K562 (cell line): ENCODE measurements at regions not wholly inside any gene's neighbourhood (a gene's known extent, or its start where the extent isn't known, plus 50 kb on each side); places are given as distances from the start of the nearest gene placed in this dataset.

Experiments used
- ATAC-seq: fragments of 200-7000 bp; cut with Tn5 transposase; 3 replicates; pipeline ENCODE4 v1.9.1; 2020; ENCODE audit warnings: moderate library complexity
- BruUV-seq: library from RNA; stranded (reverse); fragments of 400-500 nt; replicated peaks from 2 replicates; lab custom pipeline; 2021; lab: Mats Ljungman, UMichigan
- CTCF ChIA-PET: fragments of 300-600 bp; formaldehyde crosslinking; extraction: SDS; loops from one replicate; lab custom pipeline; 2021; ENCODE audit warnings: low intra/inter-chr PET ratio; lab: Yijun Ruan, JAX
- POLR2A ChIA-PET: fragments of 300-600, 350-650 bp; sonication (Branson Sonifier 250); formaldehyde crosslinking; extraction: SDS; loops from one replicate; lab custom pipeline; 2021; ENCODE audit warnings: antibody characterized with exemption, inconsistent platforms; lab: Yijun Ruan, JAX
- DNase-seq, 4 experiments: peaks; one replicate each; pipeline versions ENCODE4 v3.0.0 to v3.0.0-alpha.2; 2011 to 2018; ENCODE audit warnings: low spot score in 3 of 4, mixed read lengths in 3 of 4; ENCODE audit errors: extremely low read depth in 1 of 4
- FAIRE-seq: peaks from 2 replicates; lab custom pipeline; 2011; peaks lifted over from hg19 to GRCh38; lab: Jason Lieb, UNC
- H2AFZ ChIP-seq: 2 replicates; pipeline ENCODE4 v1.6.0; 2011; ENCODE audit warnings: low read depth, low read length, control low read depth, inconsistent platforms
- H3K27ac ChIP-seq: fragments of 200-600 bp; 3 replicates; pipeline ENCODE4 v1.8.0; 2011; ENCODE audit warnings: low read depth, mild to moderate bottlenecking, control low read depth, inconsistent platforms, low read length, moderate library complexity, mixed read lengths; ENCODE audit errors: extremely low read depth
- H3K27me3 ChIP-seq, 2 experiments: fragments of 300-600 bp in 1 of 2; 2 replicates in 1 of 2; 3 replicates in 1 of 2; pipeline versions ENCODE4 v1.6.0 to v1.8.0; 2011; ENCODE audit warnings: inconsistent platforms in 2 of 2, low read length in 2 of 2, mild to moderate bottlenecking in 1 of 2, mixed read lengths in 1 of 2, moderate library complexity in 1 of 2; ENCODE audit not compliant: control insufficient read depth in 2 of 2, insufficient read depth in 2 of 2
- H3K36me3 ChIP-seq: fragments of 300-600 bp; 3 replicates; pipeline ENCODE4 v1.8.0; 2011; ENCODE audit warnings: mild to moderate bottlenecking, low read length, inconsistent platforms; ENCODE audit not compliant: control insufficient read depth, insufficient read depth
- H3K4me1 ChIP-seq, 2 experiments: fragments of 200-600 bp in 1 of 2; replicated peaks in 1 of 2; 2 replicates in 1 of 2; 3 replicates in 1 of 2; pipeline versions ENCODE4 v1.5.1 to v1.8.0; 2011; ENCODE audit warnings: inconsistent platforms in 2 of 2, low read length in 2 of 2, mild to moderate bottlenecking in 1 of 2, mixed read lengths in 1 of 2, moderate library complexity in 1 of 2; ENCODE audit not compliant: control insufficient read depth in 2 of 2, insufficient read depth in 2 of 2
- H3K4me2 ChIP-seq: 2 replicates; pipeline ENCODE4 v1.6.1; 2011; ENCODE audit warnings: low read length, control low read depth, inconsistent platforms, mixed read lengths; ENCODE audit not compliant: insufficient read depth
- H3K4me3 ChIP-seq: fragments of 200-600 bp; sonication (generic), shearing (Covaris generic); 2 replicates; pipeline ENCODE4 v1.5.1; 2016; ENCODE audit warnings: control low read depth, inconsistent platforms
- H3K79me2 ChIP-seq: fragments of 200-600 bp; 3 replicates; pipeline ENCODE4 v1.8.0; 2011; ENCODE audit warnings: low read length, inconsistent platforms; ENCODE audit not compliant: control insufficient read depth, insufficient read depth
- H3K9ac ChIP-seq, 2 experiments: 2 replicates each; pipeline versions ENCODE4 v1.6.0 to v1.6.1; 2011; ENCODE audit warnings: low read depth in 2 of 2, low read length in 2 of 2, control low read depth in 1 of 2, inconsistent platforms in 1 of 2, mild to moderate bottlenecking in 1 of 2, mixed read lengths in 1 of 2; ENCODE audit not compliant: insufficient read depth in 1 of 2
- H3K9me1 ChIP-seq: one replicate; pipeline ENCODE4 v1.6.0; 2011; ENCODE audit warnings: inconsistent platforms, mild to moderate bottlenecking, low read length, moderate library complexity; ENCODE audit not compliant: control insufficient read depth, insufficient read depth
- H3K9me3 ChIP-seq: replicated peaks from 2 replicates; pipeline ENCODE4 v1.5.1; 2011; ENCODE audit warnings: low read depth, low read length, inconsistent platforms; ENCODE audit not compliant: control insufficient read depth, insufficient read depth
- H4K20me1 ChIP-seq: replicated peaks from 2 replicates; pipeline ENCODE4 v1.6.1; 2011; ENCODE audit warnings: low read length, inconsistent platforms, mixed read lengths; ENCODE audit not compliant: control insufficient read depth, insufficient read depth
- ADNP ChIP-seq: fragments of 200-800 bp; sonication (Bioruptor generic); IDR thresholded peaks from 2 replicates; pipeline ENCODE4 v1.6.1; 2016; ENCODE audit warnings: missing genetic modification characterization, missing compliant biosample characterization
- FOXA3 ChIP-seq, 2 experiments: fragments of 450-650 bp in 1 of 2; sonication (generic) in 1 of 2; formaldehyde crosslinking; IDR thresholded peaks in 1 of 2; conservative IDR thresholded peaks in 1 of 2; 2 replicates each; pipeline versions ENCODE4 v1.4.0 to v1.8.0; 2020 to 2022; ENCODE audit warnings: mild to moderate bottlenecking in 2 of 2, missing genetic modification reagents in 1 of 2
- HDAC8 ChIP-seq: fragments of 450-650 bp; IDR thresholded peaks from 2 replicates; pipeline ENCODE4 v1.6.1; 2016; ENCODE audit warnings: mild to moderate bottlenecking, missing genetic modification characterization, moderate library complexity, missing compliant biosample characterization
- NCOR1 ChIP-seq: fragments of 450-650 bp; IDR thresholded peaks from 2 replicates; pipeline ENCODE4 v1.6.1; 2016; ENCODE audit warnings: mild to moderate bottlenecking, moderate library complexity
- XRCC4 ChIP-seq: IDR thresholded peaks from one replicate; pipeline ENCODE4 v1.6.1; 2011; ENCODE audit not compliant: insufficient read depth, insufficient read length; ENCODE audit errors: extremely low read depth
- WGBS: fragments of 100-300 bp; shearing (Covaris generic); methylation state at CpG from one replicate; pipeline ENCODE4 v1.1.6; 2016; ENCODE audit warnings: low coverage, mixed read lengths; ENCODE audit not compliant: insufficient coverage; ENCODE audit errors: missing lambda C conversion rate; 5-methylcytosine and 5-hydroxymethylcytosine counted together
- in situ Hi-C: fragments of 300-500 bp; cut with MboI; formaldehyde crosslinking; loops from 4 replicates; pipeline ENCODE4 v1.15.0; 2018; ENCODE audit warnings: inconsistent platforms, mixed read lengths
- intact Hi-C: fragments of 100-400 bp; cut with micrococcal nuclease; formaldehyde crosslinking; loops from 2 replicates; pipeline ENCODE4 v1.14.2; 2022

- Histone ChIP-seq H2AFZ (no peak overlapping the region), H3K27me3 (no peaks in the 10 kb centered on the region), H3K36me3 (no peaks in the 10 kb centered on the region), H3K9me3 (no peaks in the 10 kb centered on the region), H3K79me2 (no peaks in the 10 kb centered on the region), H3K4me2 (no peak overlapping the region), H3K4me3 (no peak overlapping the region), H3K9me1 (no peaks in the 10 kb centered on the region), H3K4me1 (no peaks in the 10 kb centered on the region), H3K9ac (no peak overlapping the region), H4K20me1 (no peaks in the 10 kb centered on the region), H3K27ac (no peak overlapping the region)
- FAIRE-seq, result no peak
- POLR2A ChIA-PET, result no interaction called here
- no peak for DNase-seq
- ATAC-seq, result no peak
- in situ Hi-C loops (no loop called here), intact Hi-C loops (no loop called here)
- TF ChIP-seq XRCC4, result no peak
- no peak for TF ChIP-seq ADNP (tag)
- CTCF ChIA-PET, result no interaction called here
- no TSS peak for BruUV-seq
Measured at GRCh38 chr20:11409561-11409960, 508.1 kb upstream of the BTBD3 start.

- DNase-seq (no peak), FAIRE-seq (no peak), ATAC-seq (no peak)
- WGBS, result 3% methylated on average over 9 of the region's 11 CpGs
- no peak overlapping the region for H3K27ac ChIP-seq
- H3K79me2 ChIP-seq, result no peaks in the 10 kb centered on the region
- no peaks in the 10 kb centered on the region for H3K9me1 ChIP-seq
- intact Hi-C loops, result no loop called here
- CTCF ChIA-PET, result no interaction called here
- POLR2A ChIA-PET, result no interaction called here
- H2AFZ ChIP-seq, result no peak overlapping the region
- no peaks in the 10 kb centered on the region for H3K4me1 ChIP-seq
- in situ Hi-C loops, result no loop called here
- H3K36me3 ChIP-seq, result no peaks in the 10 kb centered on the region
- no peaks in the 10 kb centered on the region for H4K20me1 ChIP-seq
- no peak overlapping the region for H3K4me3 ChIP-seq
- TF ChIP-seq FOXA3 (CRISPR knock-in tag; conservative IDR thresholded peaks at IDR 0.05 in 1 of 2, IDR thresholded peaks at IDR 0.05 in 1 of 2) (no peak), HDAC8 (tag) (no peak), NCOR1 (no peak)
- TF ChIP-seq, all 486 proteins: peak for 0
- Histone ChIP-seq H3K27me3 (no peaks in the 10 kb centered on the region), H3K9ac (no peak overlapping the region), H3K4me2 (no peak overlapping the region), H3K9me3 (no peaks in the 10 kb centered on the region)
- BruUV-seq, result no TSS peak
Measured at GRCh38 chr20:11411765-11412164, 505.9 kb upstream of the BTBD3 start.
